Pancreas (tissue), 10 donors: ENCODE measurements at regions not wholly inside any gene's neighbourhood (a gene's known extent, or its start where the extent isn't known, plus 50 kb on each side); places are given as distances from the start of the nearest gene placed in this dataset.

Experiments
- ATAC-seq, 4 donors: fragments of 200-7000 bp; cut with Tn5 transposase; one replicate each; pipeline versions ENCODE4 v1.8.0 to v1.9.1; 2020; ENCODE audit warnings: mild to moderate bottlenecking in 4 of 4, moderate library complexity in 4 of 4
- DNase-seq, 6 donors: peaks; one replicate each; pipeline ENCODE4 v3.0.0-alpha.2; 2020
- FAIRE-seq: peaks from 2 replicates; lab custom pipeline; 2012; peaks lifted over from hg19 to GRCh38; lab: Jason Lieb, UNC
- H3K27ac ChIP-seq, 4 donors: fragments of 200-600 bp; sonication (generic); 1 replicate in 3 of 4; 2 replicates in 1 of 4; pipeline versions ENCODE4 v1.5.0 to v1.8.0; 2020
- H3K27me3 ChIP-seq, 4 donors: fragments of 200-600 bp; one replicate each; pipeline ENCODE4 v1.8.0; 2021
- H3K36me3 ChIP-seq, 3 donors: fragments of 200-600 bp; sonication (generic) in 1 of 3; one replicate each; pipeline versions ENCODE4 v1.5.0 to v1.8.0; 2020 to 2021
- H3K4me1 ChIP-seq, 3 donors: fragments of 200-600 bp; one replicate each; pipeline ENCODE4 v1.8.0; 2021
- H3K4me3 ChIP-seq, 4 donors: fragments of 200-600 bp; sonication (generic) in 2 of 4; one replicate each; pipeline versions ENCODE4 v1.5.0 to v1.8.0; 2020 to 2021
- H3K9me3 ChIP-seq, 4 donors: fragments of 200-600 bp; one replicate each; pipeline ENCODE4 v1.8.0; 2021
- WGBS, 2 donors: extraction: QIAGEN DNeasy Blood & Tissue Kit; methylation state at CpG; one replicate each; pipeline ENCODE4 v1.1.7; 2013; 5-methylcytosine and 5-hydroxymethylcytosine counted together
- intact Hi-C, 3 donors: fragments of 100-400 bp; cut with DNase I; formaldehyde crosslinking; loops; one replicate each; pipeline versions ENCODE4 v1.11.1 to v1.14.2; 2022
- TF ChIP-seq, protein P1 (sequence below), 4 donors: fragments of 200-600 bp; sonication (generic) in 3 of 4; IDR thresholded peaks; one replicate each; pipeline versions ENCODE4 v1.5.0 to v1.8.0; 2021; ENCODE audit warnings: antibody characterized with exemption in 4 of 4
- donor health status: healthy with polysubstance abuse.
- donor health status: DM: no; HTN: no; CAD: no; lungs with moderate emphysema.
- donor health status: DM: no; HTN: no; CAD: no.
- donor health status: control.
- donor health status: control.
- donor health status: Bipolar disorder and iron deficiency.
- donor health status: DM: yes; HTN: yes; CAD: no.
- donor health status: DM: no; HTN: no; CAD: no.
- donor health status: DM: no; HTN: no; CAD: no.
- donor health status: DM: yes; HTN: yes; CAD: no.

DNA sequence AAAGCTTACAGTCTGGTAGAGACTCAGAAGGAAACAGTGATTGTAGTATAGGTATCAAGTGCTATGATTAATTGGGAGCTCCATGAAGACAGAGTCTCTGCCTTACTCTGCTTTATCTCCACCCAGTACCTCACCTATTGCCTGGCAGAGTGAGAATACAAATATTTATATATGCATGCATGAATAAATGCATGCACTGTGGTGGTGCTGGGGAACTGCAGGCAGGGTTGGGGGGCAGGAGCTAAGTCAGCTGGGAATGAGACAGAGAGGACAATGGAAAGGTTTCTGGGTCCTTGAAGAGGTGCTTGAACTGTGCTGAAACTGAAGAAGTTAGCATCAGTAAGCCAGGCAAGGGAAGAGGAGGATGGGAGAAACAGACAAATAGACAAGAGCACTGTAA is 80.8 kb upstream of the PPP2R2B start:
- FAIRE-seq: no peak
- no peaks in the 10 kb centered on the region for H3K36me3 ChIP-seq

DNA sequence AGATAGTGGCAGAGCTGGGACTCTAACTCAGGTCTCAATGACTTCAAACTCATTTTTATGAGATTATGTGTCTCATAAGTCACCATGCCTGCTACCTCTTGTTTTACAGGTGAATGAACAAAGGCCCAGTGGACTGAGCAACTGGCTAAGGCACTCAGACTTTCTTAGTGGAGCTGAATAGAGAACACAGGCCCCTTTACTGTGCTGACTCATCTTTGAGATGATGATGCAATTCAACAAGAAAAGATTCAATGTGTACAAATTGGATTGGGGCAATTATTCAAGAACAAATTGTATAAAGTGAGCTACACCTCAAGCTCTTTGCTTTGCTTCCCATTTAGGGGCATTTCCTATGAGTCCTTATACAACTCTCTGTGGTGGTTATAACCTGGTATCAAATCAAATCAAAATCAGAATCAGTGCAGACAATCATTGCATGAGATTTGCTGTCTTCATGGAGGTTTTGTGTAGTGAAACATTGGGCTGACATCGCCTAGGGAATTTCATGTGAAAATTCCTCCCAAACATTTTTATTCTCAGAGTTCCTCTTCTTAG is 84.3 kb upstream of the PPP2R2B start:
- FAIRE-seq: no peak
- no peak for ATAC-seq
- intact Hi-C loops: loop anchor here in 1 of 3 donors (10.0 kb wide), 1 partner anchor 418 kb away; no protein-coding TSS in a partner anchor
- Histone ChIP-seq H3K4me3 (no peak overlapping the region), H3K4me1 (no peaks in the 10 kb centered on the region), H3K36me3 (no peaks in the 10 kb centered on the region), H3K27ac (no peak overlapping the region), H3K9me3 (no peaks in the 10 kb centered on the region), H3K27me3 (peaks cover 0 to 4% (median 0%) of the 10 kb centered on the region in 4 donors)
- DNase-seq: no peak
- TF ChIP-seq, protein P1, sequence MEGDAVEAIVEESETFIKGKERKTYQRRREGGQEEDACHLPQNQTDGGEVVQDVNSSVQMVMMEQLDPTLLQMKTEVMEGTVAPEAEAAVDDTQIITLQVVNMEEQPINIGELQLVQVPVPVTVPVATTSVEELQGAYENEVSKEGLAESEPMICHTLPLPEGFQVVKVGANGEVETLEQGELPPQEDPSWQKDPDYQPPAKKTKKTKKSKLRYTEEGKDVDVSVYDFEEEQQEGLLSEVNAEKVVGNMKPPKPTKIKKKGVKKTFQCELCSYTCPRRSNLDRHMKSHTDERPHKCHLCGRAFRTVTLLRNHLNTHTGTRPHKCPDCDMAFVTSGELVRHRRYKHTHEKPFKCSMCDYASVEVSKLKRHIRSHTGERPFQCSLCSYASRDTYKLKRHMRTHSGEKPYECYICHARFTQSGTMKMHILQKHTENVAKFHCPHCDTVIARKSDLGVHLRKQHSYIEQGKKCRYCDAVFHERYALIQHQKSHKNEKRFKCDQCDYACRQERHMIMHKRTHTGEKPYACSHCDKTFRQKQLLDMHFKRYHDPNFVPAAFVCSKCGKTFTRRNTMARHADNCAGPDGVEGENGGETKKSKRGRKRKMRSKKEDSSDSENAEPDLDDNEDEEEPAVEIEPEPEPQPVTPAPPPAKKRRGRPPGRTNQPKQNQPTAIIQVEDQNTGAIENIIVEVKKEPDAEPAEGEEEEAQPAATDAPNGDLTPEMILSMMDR (IDR thresholded peaks at IDR 0.05): no peak
- 82% methylated on average over 1 of the region's 1 CpG for WGBS, 2 donors

More for the DNA sequence above, 80.8 kb upstream of the PPP2R2B start:
- H3K4me3 ChIP-seq: no peak overlapping the region
- H3K9me3 ChIP-seq: no peaks in the 10 kb centered on the region
- no peak for DNase-seq
- H3K27me3 ChIP-seq: peaks cover 0 to 4% (median 1%) of the 10 kb centered on the region in 4 donors
- intact Hi-C loops: loop anchor here in 1 of 3 donors (10.0 kb wide), 1 partner anchor 415 kb away; no protein-coding TSS in a partner anchor
- TF ChIP-seq, protein P1 (IDR thresholded peaks at IDR 0.05): no peak
- no peak overlapping the region for H3K27ac ChIP-seq
- no peak for ATAC-seq
- no peaks in the 10 kb centered on the region for H3K4me1 ChIP-seq

DNA sequence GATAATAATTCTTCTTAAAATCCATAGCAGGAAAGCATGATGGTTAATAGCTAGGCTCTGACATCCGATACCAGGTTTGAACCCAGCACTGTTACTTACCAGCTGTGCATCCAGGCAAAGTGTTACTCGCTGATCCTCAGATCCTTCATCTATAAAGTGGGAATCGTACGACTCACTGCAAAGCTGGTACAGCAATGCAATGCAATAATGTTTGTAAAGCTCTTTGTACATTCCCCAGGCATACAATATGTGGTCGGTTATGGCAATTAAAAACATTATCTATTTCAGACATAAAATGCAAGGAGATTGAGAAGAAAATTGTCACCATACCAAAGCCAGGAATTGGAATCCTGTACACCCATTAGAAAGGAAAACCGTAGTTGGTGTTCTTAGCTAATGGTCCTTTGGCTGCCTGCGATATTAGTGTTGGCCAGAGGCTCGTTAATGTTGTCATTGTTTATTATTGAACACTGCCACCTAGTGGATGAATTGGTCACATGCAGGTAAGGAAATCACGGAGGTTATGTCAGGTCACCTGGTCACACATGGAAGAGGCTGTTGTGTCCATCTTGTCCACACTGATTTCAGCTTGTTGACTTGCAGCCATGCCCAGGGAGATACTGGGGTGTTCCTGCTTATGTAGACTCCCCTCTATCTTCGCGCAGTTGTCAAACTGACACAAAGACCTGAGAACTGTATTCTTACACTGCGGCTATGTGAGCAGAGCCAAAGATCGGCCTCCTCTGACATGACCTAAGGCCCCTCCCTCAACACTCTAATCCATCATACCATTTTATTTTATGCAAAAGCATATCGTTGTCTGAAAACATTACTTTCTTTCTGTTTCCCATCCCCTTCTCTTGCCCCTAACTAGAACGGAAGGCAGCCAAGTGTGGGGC is 87.5 kb upstream of the PPP2R2B start:
- intact Hi-C loops: loop anchor here in 1 of 3 donors (10.0 kb wide), 1 partner anchor 421 kb away; no protein-coding TSS in a partner anchor
- TF ChIP-seq, protein P1 (IDR thresholded peaks at IDR 0.05): peak; percentile 86 to 97 (median 86)
- FAIRE-seq: peak; percentile 89
- WGBS, 2 donors: 34 to 37% methylated on average over 15 of the region's 15 CpGs
- Histone ChIP-seq H3K4me3 (no peak overlapping the region), H3K27ac (no peak overlapping the region), H3K9me3 (no peaks in the 10 kb centered on the region), H3K27me3 (no peaks in the 10 kb centered on the region), H3K36me3 (no peaks in the 10 kb centered on the region), H3K4me1 (no peaks in the 10 kb centered on the region)
- peak; percentile 92 to 100 (median 98) for ATAC-seq
- DNase-seq: peak in 4 of 6 donors; percentile 21 to 80 (median 54)

DNA sequence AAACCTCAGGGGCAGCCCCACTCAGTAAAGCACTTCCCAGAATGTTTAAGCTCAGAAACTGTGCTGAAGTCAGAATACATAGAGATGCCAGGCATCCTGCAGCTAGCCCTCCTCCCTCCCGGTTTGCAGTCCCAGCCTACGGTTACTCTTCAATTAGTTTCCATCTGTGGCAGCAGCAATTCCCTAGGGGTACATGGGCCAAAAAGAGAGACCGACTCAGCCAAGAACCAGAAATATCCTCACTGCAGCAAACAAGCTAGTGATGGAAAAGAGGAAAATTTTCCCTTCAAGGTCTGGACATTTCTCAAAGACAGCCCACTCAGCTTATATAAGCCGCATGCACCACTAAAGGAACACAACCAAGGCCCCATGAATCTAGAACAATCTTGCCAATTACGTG is 89.1 kb upstream of the PPP2R2B start:
- TF ChIP-seq, protein P1 (IDR thresholded peaks at IDR 0.05): no peak
- Histone ChIP-seq H3K9me3 (no peaks in the 10 kb centered on the region), H3K4me1 (no peaks in the 10 kb centered on the region), H3K36me3 (no peaks in the 10 kb centered on the region), H3K27me3 (no peaks in the 10 kb centered on the region), H3K4me3 (no peak overlapping the region), H3K27ac (no peak overlapping the region)
- FAIRE-seq: no peak
- intact Hi-C loops: loop anchor here in 1 of 3 donors (10.0 kb wide), 1 partner anchor 423 kb away; no protein-coding TSS in a partner anchor
- DNase-seq: no peak
- no peak for ATAC-seq
- 71% methylated on average over 5 of the region's 5 CpGs for WGBS, 2 donors
